H9 (cell line): ENCODE measurements at regions not wholly inside any gene's neighbourhood (a gene's known extent, or its start where the extent isn't known, plus 50 kb on each side); places are given as distances from the start of the nearest gene placed in this dataset.

Experiments used
- DNase-seq: peaks from one replicate; pipeline ENCODE4 v3.0.0-alpha.2; 2017
- H2AFZ ChIP-seq: one replicate; pipeline ENCODE4 v1.6.1; 2013; ENCODE audit warnings: mild to moderate bottlenecking, low read length, control low read depth, moderate library complexity
- H2AK5ac ChIP-seq: 2 replicates; pipeline ENCODE4 v1.6.1; 2013; ENCODE audit warnings: low read length, control low read depth, mixed read lengths; ENCODE audit not compliant: insufficient read length
- H2BK120ac ChIP-seq: one replicate; pipeline ENCODE4 v1.6.1; 2013; ENCODE audit warnings: low read depth, mild to moderate bottlenecking, low read length, control low read depth, inconsistent platforms; ENCODE audit not compliant: poor library complexity, severe bottlenecking
- H2BK12ac ChIP-seq: 2 replicates; pipeline ENCODE4 v1.6.1; 2013; ENCODE audit warnings: low read length, control low read depth, mixed read lengths, low read depth; ENCODE audit not compliant: insufficient read length
- H2BK15ac ChIP-seq: 2 replicates; pipeline ENCODE4 v1.6.1; 2013; ENCODE audit warnings: low read depth, low read length, control low read depth
- H2BK20ac ChIP-seq: one replicate; pipeline ENCODE4 v1.6.1; 2013; ENCODE audit warnings: low read depth, mild to moderate bottlenecking, low read length, control low read depth, inconsistent platforms; ENCODE audit not compliant: poor library complexity, severe bottlenecking
- H2BK5ac ChIP-seq: 2 replicates; pipeline ENCODE4 v1.6.1; 2013; ENCODE audit warnings: low read length, control low read depth, mixed read lengths; ENCODE audit not compliant: insufficient read length
- H3K14ac ChIP-seq: 2 replicates; pipeline ENCODE4 v1.6.1; 2013; ENCODE audit warnings: low read length, control low read depth; ENCODE audit not compliant: insufficient read depth
- H3K18ac ChIP-seq: 2 replicates; pipeline ENCODE4 v1.6.1; 2013; ENCODE audit warnings: low read depth, mild to moderate bottlenecking, mixed read lengths, low read length, control low read depth; ENCODE audit not compliant: insufficient read length
- H3K23ac ChIP-seq: 2 replicates; pipeline ENCODE4 v1.6.1; 2013; ENCODE audit warnings: low read length, control low read depth, mixed read lengths, low read depth; ENCODE audit not compliant: insufficient read length
- H3K23me2 ChIP-seq: 2 replicates; pipeline ENCODE4 v1.6.1; 2013; ENCODE audit warnings: low read depth, mild to moderate bottlenecking, mixed read lengths, low read length, control low read depth; ENCODE audit not compliant: insufficient read length, poor library complexity, severe bottlenecking
- H3K27ac ChIP-seq: 2 replicates; pipeline ENCODE4 v1.5.1; 2013; ENCODE audit warnings: low read length, control low read depth, mixed read lengths, low read depth; ENCODE audit not compliant: insufficient read length
- H3K27me3 ChIP-seq: 2 replicates; pipeline ENCODE4 v1.6.1; 2013; ENCODE audit warnings: low read length, control low read depth, inconsistent platforms; ENCODE audit not compliant: insufficient read depth
- H3K4ac ChIP-seq: 2 replicates; pipeline ENCODE4 v1.6.1; 2013; ENCODE audit warnings: low read depth, mild to moderate bottlenecking, control low read depth, inconsistent platforms, low read length, moderate library complexity
- H3K4me1 ChIP-seq: 2 replicates; pipeline ENCODE4 v1.6.1; 2013; ENCODE audit warnings: low read length, control low read depth, inconsistent platforms; ENCODE audit not compliant: insufficient read depth
- H3K4me2 ChIP-seq: 2 replicates; pipeline ENCODE4 v1.6.1; 2013; ENCODE audit warnings: low read length, control low read depth, mixed read lengths; ENCODE audit not compliant: insufficient read length, insufficient read depth
- H3K56ac ChIP-seq: 2 replicates; pipeline ENCODE4 v1.6.1; 2013; ENCODE audit warnings: low read depth, mild to moderate bottlenecking, mixed read lengths, low read length, control low read depth; ENCODE audit not compliant: insufficient read length
- H3K79me1 ChIP-seq: 2 replicates; pipeline ENCODE4 v1.6.1; 2013; ENCODE audit warnings: low read depth, mild to moderate bottlenecking, moderate library complexity, low read length, control low read depth, inconsistent platforms; ENCODE audit not compliant: insufficient read depth, poor library complexity, severe bottlenecking
- H3K79me2 ChIP-seq: 2 replicates; pipeline ENCODE4 v1.6.1; 2013; ENCODE audit warnings: low read length, control low read depth, inconsistent platforms; ENCODE audit not compliant: insufficient read depth
- H3K9ac ChIP-seq: 2 replicates; pipeline ENCODE4 v1.6.1; 2013; ENCODE audit warnings: low read length, control low read depth, mixed read lengths; ENCODE audit not compliant: insufficient read length; ENCODE audit errors: extremely low read depth
- H3K9me3 ChIP-seq: one replicate; pipeline ENCODE4 v1.6.1; 2013; ENCODE audit warnings: low read depth, low read length, inconsistent platforms; ENCODE audit not compliant: control insufficient read depth
- H3T11ph ChIP-seq: one replicate; pipeline ENCODE4 v1.6.1; 2013; ENCODE audit warnings: mild to moderate bottlenecking, low read length, control low read depth, inconsistent platforms
- H4K20me1 ChIP-seq: one replicate; pipeline ENCODE4 v1.6.1; 2013; ENCODE audit not compliant: control insufficient read depth, insufficient read length, insufficient read depth
- H4K5ac ChIP-seq: 2 replicates; pipeline ENCODE4 v1.6.1; 2013; ENCODE audit warnings: low read depth, mild to moderate bottlenecking, mixed read lengths, low read length, control low read depth; ENCODE audit not compliant: insufficient read length
- H4K8ac ChIP-seq: replicated peaks from 2 replicates; pipeline ENCODE4 v1.6.1; 2013; ENCODE audit warnings: low read length, control low read depth, mixed read lengths, low read depth; ENCODE audit not compliant: insufficient read length
- H4K91ac ChIP-seq: 2 replicates; pipeline ENCODE4 v1.6.1; 2013; ENCODE audit warnings: low read depth, mild to moderate bottlenecking, moderate library complexity, mixed read lengths, low read length, control low read depth; ENCODE audit not compliant: insufficient read length
- H3K27ac Mint-ChIP-seq, 3 experiments: 2 replicates in 2 of 3; 3 replicates in 1 of 3; pipeline ENCODE4 v1.8.0; 2020 to 2021; ENCODE audit warnings: mixed read lengths in 3 of 3, mild to moderate bottlenecking in 1 of 3, moderate library complexity in 1 of 3
- H3K27me3 Mint-ChIP-seq: 2 replicates; pipeline ENCODE4 v1.8.0; 2021; ENCODE audit warnings: low read depth, mild to moderate bottlenecking, moderate library complexity, mixed read lengths
- H3K36me3 Mint-ChIP-seq, 3 experiments: 2 replicates in 2 of 3; 3 replicates in 1 of 3; pipeline ENCODE4 v1.8.0; 2020 to 2021; ENCODE audit warnings: low read depth in 3 of 3, mixed read lengths in 3 of 3; ENCODE audit not compliant: insufficient read depth in 1 of 3
- H3K4me1 Mint-ChIP-seq, 2 experiments: 2 replicates each; pipeline ENCODE4 v1.8.0; 2020; ENCODE audit warnings: mixed read lengths in 2 of 2
- H3K4me3 Mint-ChIP-seq, 2 experiments: 2 replicates in 1 of 2; 3 replicates in 1 of 2; pipeline ENCODE4 v1.8.0; 2020 to 2021; ENCODE audit warnings: mild to moderate bottlenecking in 2 of 2, mixed read lengths in 2 of 2, moderate library complexity in 1 of 2
- H3K9me3 Mint-ChIP-seq, 2 experiments: 2 replicates in 1 of 2; 3 replicates in 1 of 2; pipeline ENCODE4 v1.8.0; 2020; ENCODE audit warnings: mild to moderate bottlenecking in 2 of 2, mixed read lengths in 2 of 2, moderate library complexity in 1 of 2
- CTCF ChIP-seq: fragments of 200-600 bp; sonication (generic); conservative IDR thresholded peaks from 3 replicates; pipeline ENCODE4 v1.8.0; 2021; ENCODE audit warnings: antibody characterized with exemption, mild to moderate bottlenecking
- WGBS: extraction: QIAGEN DNeasy Blood & Tissue Kit; methylation state at CpG from one replicate; pipeline ENCODE4 v1.1.7; 2013; ENCODE audit warnings: missing lambda C conversion rate, low lambda C conversion rate, mixed read lengths; ENCODE audit not compliant: insufficient read length; ENCODE audit errors: extremely low coverage; 5-methylcytosine and 5-hydroxymethylcytosine counted together

DNA sequence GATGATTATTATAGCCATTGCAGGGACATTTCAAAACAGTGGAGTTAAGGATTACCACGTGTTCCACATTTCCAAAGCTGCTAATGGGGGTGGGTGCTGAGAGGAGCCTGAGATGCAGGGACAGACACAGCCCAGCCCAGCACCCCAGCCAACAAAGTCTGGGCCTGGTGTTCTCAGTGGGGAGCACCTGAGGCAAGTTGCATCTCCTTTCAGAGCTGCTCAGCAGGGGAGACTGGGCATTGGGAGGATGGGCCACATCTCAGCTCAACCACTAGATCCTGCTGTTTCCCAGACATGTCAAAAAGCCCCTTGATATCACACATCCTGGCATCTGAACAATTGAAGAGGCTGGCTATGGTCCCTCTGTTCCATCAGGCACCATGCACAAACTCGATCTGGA, 458.0 kb upstream of the KIRREL3 start:
- no peak overlapping the region for H3T11ph ChIP-seq
- H3K79me1 ChIP-seq, result no peaks in the 10 kb centered on the region
- no peak overlapping the region for H3K56ac ChIP-seq
- no peak for TF ChIP-seq CTCF
- no peak overlapping the region for H2BK15ac ChIP-seq
- H3K27ac ChIP-seq, result no peak overlapping the region
- DNase-seq, result no peak
- no peak overlapping the region for H3K4ac ChIP-seq
- H4K8ac ChIP-seq, result no peak overlapping the region
- H2BK5ac ChIP-seq, result no peak overlapping the region
- H4K91ac ChIP-seq, result no peak overlapping the region
- H3K9me3 Mint-ChIP-seq, result no peaks in the 10 kb centered on the region
- peaks cover 5% of the 10 kb centered on the region; the same call in 1 of the 2 replicates for H3K4me1 ChIP-seq
- H2AFZ ChIP-seq, result no peak overlapping the region
- H3K14ac ChIP-seq, result peak overlapping the region; percentile 42; the same call in 1 of the 2 replicates
- H3K23ac ChIP-seq, result no peak overlapping the region
- no peaks in the 10 kb centered on the region for H3K27me3 ChIP-seq
- no peak overlapping the region for H2BK120ac ChIP-seq
- H3K9me3 ChIP-seq, result no peaks in the 10 kb centered on the region
- no peak overlapping the region for H3K4me3 Mint-ChIP-seq
- peaks cover 41 to 46% of the 10 kb centered on the region in 2 experiments for H3K4me1 Mint-ChIP-seq
- no peaks in the 10 kb centered on the region for H4K20me1 ChIP-seq
- no peak overlapping the region for H3K4me2 ChIP-seq
- H4K5ac ChIP-seq, result no peak overlapping the region
- H2AK5ac ChIP-seq, result no peak overlapping the region
- no peak overlapping the region for H2BK12ac ChIP-seq
- H3K27ac Mint-ChIP-seq, result no peak overlapping the region
- H3K23me2 ChIP-seq, result no peaks in the 10 kb centered on the region
- no peaks in the 10 kb centered on the region for H3K36me3 Mint-ChIP-seq
- no peaks in the 10 kb centered on the region for H3K79me2 ChIP-seq
- WGBS, result no CpG with 5 or more reads among the region's 2 CpGs
- no peak overlapping the region for H3K18ac ChIP-seq
- no peak overlapping the region for H2BK20ac ChIP-seq
- H3K9ac ChIP-seq, result no peak overlapping the region
- H3K27me3 Mint-ChIP-seq, result no peaks in the 10 kb centered on the region
